ENCODE measurements at regions not wholly inside any gene's neighbourhood (a gene's known extent, or its start where the extent isn't known, plus 50 kb on each side); places are given as distances from the start of the nearest gene placed in this dataset.
"Not testable (repeated sequence)": the region's sequence is repeated elsewhere in the genome, so short reads cannot be mapped to it uniquely, and the experiment has no call there.

DNA sequence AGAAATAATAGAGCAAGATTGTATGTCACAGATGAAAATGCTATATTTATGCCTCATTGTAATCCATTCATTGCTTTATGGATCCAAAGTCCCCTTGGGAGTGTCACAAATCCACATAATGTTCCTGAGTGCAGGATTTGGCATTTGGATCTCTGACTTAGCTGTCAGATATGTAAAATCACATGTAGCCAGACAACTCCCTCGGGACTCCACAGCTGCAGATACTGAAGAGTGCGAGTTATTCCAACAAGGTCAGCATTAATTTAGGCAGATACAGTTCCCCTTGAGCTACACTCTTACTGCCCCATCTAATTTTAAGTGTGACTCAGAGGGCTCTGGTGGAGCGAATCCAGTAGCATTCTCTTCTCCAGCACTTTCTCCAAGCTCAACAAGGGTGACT is 433.2 kb downstream of the CD83 start:
- in situ Hi-C loops (cut with HindIII; ENCODE audit: extremely low pct_ligation_motif_present, low pct_unique_long_range_greater_than_20kb), result no loop called here
- DNase-seq (ENCODE audit: low spot score) (no peak), ATAC-seq (no peak), FAIRE-seq (no peak)
- no TSS peak for BruUV-seq (replicated peaks)
- no peak overlapping the region for H3K4me2 ChIP-seq (ENCODE audit: low read depth, low read length)
- no peak overlapping the region for H3K27ac ChIP-seq (ENCODE audit: extremely low read length, insufficient read depth, low read length)
- no peaks in the 10 kb centered on the region for H3K79me2 ChIP-seq (ENCODE audit: insufficient read depth, low read length)
- H4K20me1 ChIP-seq (ENCODE audit: insufficient read depth, low read length), result no peaks in the 10 kb centered on the region
- no peaks in the 10 kb centered on the region for H3K9me3 ChIP-seq (ENCODE audit: low read length)
- H3K9ac ChIP-seq (ENCODE audit: insufficient read depth, low read depth, low read length), result no peak overlapping the region
- no peak overlapping the region for H2AFZ ChIP-seq (ENCODE audit: low read length)
- CTCF ChIA-PET (ENCODE audit: low intra/inter-chr PET ratio, low total read pairs), result no interaction called here
- TF ChIP-seq MAFF (IDR thresholded peaks at IDR 0.05; ENCODE audit: low read depth, low read length), result peak; percentile 44
- TF ChIP-seq ZNF274 (CRISPR knock-in tag; IDR thresholded peaks at IDR 0.05), result no peak
- TF ChIP-seq SOX13 (IDR thresholded peaks at IDR 0.05), result no peak
- no peak for TF ChIP-seq SOX13 (CRISPR knock-in tag; conservative IDR thresholded peaks at IDR 0.05 in 1 of 2, IDR thresholded peaks at IDR 0.05 in 1 of 2)
- TF ChIP-seq POGZ (CRISPR knock-in tag; IDR thresholded peaks at IDR 0.05), result no peak
- TF ChIP-seq MAFK (conservative IDR thresholded peaks at IDR 0.05 in 1 of 2, IDR thresholded peaks at IDR 0.05 in 1 of 2; ENCODE audit: low read length in 2 of 2), result peak; percentile 44 to 65; a peak in 3 of 4 replicates
- TF ChIP-seq ATAD3A (CRISPR knock-in tag; IDR thresholded peaks at IDR 0.05), result no peak
- no peak for TF ChIP-seq ZNF563 (CRISPR knock-in tag; IDR thresholded peaks at IDR 0.05)
- no peak for TF ChIP-seq BRD4 (CRISPR knock-in tag; IDR thresholded peaks at IDR 0.05)
- TF ChIP-seq, protein P1, sequence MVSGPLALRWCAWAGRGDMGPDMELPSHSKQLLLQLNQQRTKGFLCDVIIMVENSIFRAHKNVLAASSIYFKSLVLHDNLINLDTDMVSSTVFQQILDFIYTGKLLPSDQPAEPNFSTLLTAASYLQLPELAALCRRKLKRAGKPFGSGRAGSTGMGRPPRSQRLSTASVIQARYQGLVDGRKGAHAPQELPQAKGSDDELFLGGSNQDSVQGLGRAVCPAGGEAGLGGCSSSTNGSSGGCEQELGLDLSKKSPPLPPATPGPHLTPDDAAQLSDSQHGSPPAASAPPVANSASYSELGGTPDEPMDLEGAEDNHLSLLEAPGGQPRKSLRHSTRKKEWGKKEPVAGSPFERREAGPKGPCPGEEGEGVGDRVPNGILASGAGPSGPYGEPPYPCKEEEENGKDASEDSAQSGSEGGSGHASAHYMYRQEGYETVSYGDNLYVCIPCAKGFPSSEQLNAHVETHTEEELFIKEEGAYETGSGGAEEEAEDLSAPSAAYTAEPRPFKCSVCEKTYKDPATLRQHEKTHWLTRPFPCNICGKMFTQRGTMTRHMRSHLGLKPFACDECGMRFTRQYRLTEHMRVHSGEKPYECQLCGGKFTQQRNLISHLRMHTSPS (CRISPR knock-in tag; IDR thresholded peaks at IDR 0.05; ENCODE audit: low read depth), result no peak
- no peak for TF ChIP-seq DNMT3B (CRISPR knock-in tag; conservative IDR thresholded peaks at IDR 0.05)
- TF ChIP-seq DPF2 (CRISPR knock-in tag; IDR thresholded peaks at IDR 0.05; ENCODE audit: borderline replicate concordance, low read depth), result no peak
- H3K4me1 ChIP-seq (ENCODE audit: insufficient read depth, low read length), result peaks cover 7% of the 10 kb centered on the region; the same call in 1 of the 2 replicates
- H3K36me3 ChIP-seq (replicated peaks in 1 of 2; ENCODE audit: control insufficient read depth in 1 of 2, insufficient read depth in 2 of 2, low read length in 2 of 2), result no peaks in the 10 kb centered on the region
- POLR2A ChIA-PET, result no interaction called here
- H3K4me3 ChIP-seq (replicated peaks in 1 of 3; ENCODE audit: insufficient read depth in 1 of 3, low read depth in 2 of 3, low read length in 3 of 3), result no peak overlapping the region
- intact Hi-C loops (cut with micrococcal nuclease; ENCODE audit: unreplicated experiment), result no loop called here
- 10% methylated on average over 3 of the region's 3 CpGs for WGBS (ENCODE audit: low lambda C conversion rate)
- no peaks in the 10 kb centered on the region; a peak in 1 of 5 replicates for H3K27me3 ChIP-seq (ENCODE audit: control insufficient read depth in 1 of 2, insufficient read depth in 2 of 2, low read length in 2 of 2)

DNA sequence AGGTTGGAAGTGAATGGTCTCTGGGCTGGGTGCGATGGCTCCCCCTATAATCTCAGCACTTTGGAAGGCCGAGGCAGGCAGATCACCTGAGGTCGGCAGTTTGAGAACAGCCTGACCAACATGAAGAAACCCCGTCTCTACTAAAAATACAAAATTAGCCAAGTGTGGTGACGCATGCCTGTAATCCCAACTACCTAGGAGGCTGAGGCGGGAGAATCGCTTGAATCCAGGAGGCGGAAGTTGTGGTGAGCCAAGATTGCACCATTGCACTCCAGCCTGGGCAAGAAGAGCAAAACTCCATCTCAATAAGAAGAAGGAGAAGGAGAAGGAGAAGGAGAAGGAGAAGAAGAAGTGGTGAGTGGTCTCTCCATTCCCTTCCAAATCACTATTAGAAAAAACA is 434.0 kb downstream of the CD83 start:
- H3K36me3 ChIP-seq (replicated peaks in 1 of 2; ENCODE audit: control insufficient read depth in 1 of 2, insufficient read depth in 2 of 2, low read length in 2 of 2); BruUV-seq (replicated peaks); H3K27ac ChIP-seq (ENCODE audit: extremely low read length, insufficient read depth, low read length); POLR2A ChIA-PET; FAIRE-seq; intact Hi-C loops (cut with micrococcal nuclease; ENCODE audit: unreplicated experiment); in situ Hi-C loops (cut with HindIII; ENCODE audit: extremely low pct_ligation_motif_present, low pct_unique_long_range_greater_than_20kb); H3K27me3 ChIP-seq (ENCODE audit: control insufficient read depth in 1 of 2, insufficient read depth in 2 of 2, low read length in 2 of 2); H3K4me3 ChIP-seq (replicated peaks in 1 of 3; ENCODE audit: insufficient read depth in 1 of 3, low read depth in 2 of 3, low read length in 3 of 3); H3K79me2 ChIP-seq (ENCODE audit: insufficient read depth, low read length); H2AFZ ChIP-seq (ENCODE audit: low read length); H3K9ac ChIP-seq (ENCODE audit: insufficient read depth, low read depth, low read length); H3K4me2 ChIP-seq (ENCODE audit: low read depth, low read length); CTCF ChIA-PET (ENCODE audit: low intra/inter-chr PET ratio, low total read pairs); H3K4me1 ChIP-seq (ENCODE audit: insufficient read depth, low read length); H4K20me1 ChIP-seq (ENCODE audit: insufficient read depth, low read length); DNase-seq (ENCODE audit: low spot score); ATAC-seq; H3K9me3 ChIP-seq (ENCODE audit: low read length): not testable (repeated sequence)
- 72% methylated on average over 8 of the region's 8 CpGs for WGBS (ENCODE audit: low lambda C conversion rate)

All from HepG2 (cell line).